ENCODE measurements at regions not wholly inside any gene's neighbourhood (a gene's known extent, or its start where the extent isn't known, plus 50 kb on each side); places are given as distances from the start of the nearest gene placed in this dataset.

GRCh38 chr16:73286346-73287267, 238.7 kb upstream of the ZFHX3 start:
- intact Hi-C loops (cut with DNase I) = no loop called here
- H3K9me3 ChIP-seq (ENCODE audit: control insufficient read depth, low read length) = no peaks in the 10 kb centered on the region
- H3K36me3 ChIP-seq (ENCODE audit: control insufficient read depth in 1 of 2, insufficient read depth in 2 of 2, low read length in 1 of 2) = no peaks in the 10 kb centered on the region
- no peak overlapping the region for H3K4me3 ChIP-seq (ENCODE audit: low read length in 2 of 2)
- H3K27ac ChIP-seq (ENCODE audit: low read depth in 1 of 2, low read length in 2 of 2) = no peak overlapping the region
- no peaks in the 10 kb centered on the region for H3K27me3 ChIP-seq (ENCODE audit: control insufficient read depth in 1 of 2, insufficient read depth in 2 of 2, low read length in 1 of 2)
- ATAC-seq (ENCODE audit: low FRiP score) = peak; percentile 27
- H3K4me1 ChIP-seq (ENCODE audit: control insufficient read depth in 1 of 2, insufficient read depth in 2 of 2, low read length in 2 of 2) = no peaks in the 10 kb centered on the region
- no peak for DNase-seq
- 88 to 89% methylated on average over 13 to 14 of the region's 14 CpGs for WGBS, 2 donors

- H3K9me3 ChIP-seq (ENCODE audit: control insufficient read depth, low read length) = no peaks in the 10 kb centered on the region
- no peak overlapping the region for H3K27ac ChIP-seq (ENCODE audit: low read depth in 1 of 2, low read length in 2 of 2)
- ATAC-seq (ENCODE audit: low FRiP score) (no peak), DNase-seq (no peak)
- WGBS, 2 donors = 21 to 31% methylated on average over 15 of the region's 15 CpGs
- no peaks in the 10 kb centered on the region for H3K36me3 ChIP-seq (ENCODE audit: control insufficient read depth in 1 of 2, insufficient read depth in 2 of 2, low read length in 1 of 2)
- no peaks in the 10 kb centered on the region for H3K27me3 ChIP-seq (ENCODE audit: control insufficient read depth in 1 of 2, insufficient read depth in 2 of 2, low read length in 1 of 2)
- intact Hi-C loops (cut with DNase I) = no loop called here
- no peaks in the 10 kb centered on the region for H3K4me1 ChIP-seq (ENCODE audit: control insufficient read depth in 1 of 2, insufficient read depth in 2 of 2, low read length in 2 of 2)
- H3K4me3 ChIP-seq (ENCODE audit: low read length in 2 of 2) = no peak overlapping the region
Observed at GRCh38 chr16:73285436-73286201, 237.7 kb upstream of the ZFHX3 start.

GRCh38 chr16:73280388-73280787, 232.5 kb upstream of the ZFHX3 start:
- ATAC-seq (ENCODE audit: low FRiP score) = no peak
- intact Hi-C loops (cut with DNase I) = no loop called here
- no peaks in the 10 kb centered on the region for H3K9me3 ChIP-seq (ENCODE audit: control insufficient read depth, low read length)
- H3K27me3 ChIP-seq (ENCODE audit: control insufficient read depth in 1 of 2, insufficient read depth in 2 of 2, low read length in 1 of 2) = no peaks in the 10 kb centered on the region
- DNase-seq = no peak
- H3K4me1 ChIP-seq (ENCODE audit: control insufficient read depth in 1 of 2, insufficient read depth in 2 of 2, low read length in 2 of 2) = no peaks in the 10 kb centered on the region
- H3K36me3 ChIP-seq (ENCODE audit: control insufficient read depth in 1 of 2, insufficient read depth in 2 of 2, low read length in 1 of 2) = no peaks in the 10 kb centered on the region
- H3K27ac ChIP-seq (ENCODE audit: low read depth in 1 of 2, low read length in 2 of 2) = no peak overlapping the region
- WGBS, 2 donors = 94 to 96% methylated on average over 2 of the region's 2 CpGs
- H3K4me3 ChIP-seq (ENCODE audit: low read length in 2 of 2) = no peak overlapping the region

GRCh38 chr16:73279451-73279850, 231.5 kb upstream of the ZFHX3 start:
- no peaks in the 10 kb centered on the region for H3K9me3 ChIP-seq (ENCODE audit: control insufficient read depth, low read length)
- no peaks in the 10 kb centered on the region for H3K36me3 ChIP-seq (ENCODE audit: control insufficient read depth in 1 of 2, insufficient read depth in 2 of 2, low read length in 1 of 2)
- ATAC-seq (ENCODE audit: low FRiP score) (no peak), DNase-seq (no peak)
- intact Hi-C loops (cut with DNase I) = no loop called here
- no peak overlapping the region for H3K4me3 ChIP-seq (ENCODE audit: low read length in 2 of 2)
- H3K27ac ChIP-seq (ENCODE audit: low read depth in 1 of 2, low read length in 2 of 2) = no peak overlapping the region
- 55 to 68% methylated on average over 3 of the region's 3 CpGs for WGBS, 2 donors
- H3K27me3 ChIP-seq (ENCODE audit: control insufficient read depth in 1 of 2, insufficient read depth in 2 of 2, low read length in 1 of 2) = no peaks in the 10 kb centered on the region
- H3K4me1 ChIP-seq (ENCODE audit: control insufficient read depth in 1 of 2, insufficient read depth in 2 of 2, low read length in 2 of 2) = no peaks in the 10 kb centered on the region

GRCh38 chr16:73277071-73277470, 229.1 kb upstream of the ZFHX3 start:
- no peaks in the 10 kb centered on the region for H3K4me1 ChIP-seq (ENCODE audit: control insufficient read depth in 1 of 2, insufficient read depth in 2 of 2, low read length in 2 of 2)
- H3K4me3 ChIP-seq (ENCODE audit: low read length in 2 of 2) = no peak overlapping the region
- no peaks in the 10 kb centered on the region for H3K9me3 ChIP-seq (ENCODE audit: control insufficient read depth, low read length)
- ATAC-seq (ENCODE audit: low FRiP score) = no peak
- 23 to 36% methylated on average over 5 of the region's 5 CpGs for WGBS, 2 donors
- intact Hi-C loops (cut with DNase I) = no loop called here
- H3K36me3 ChIP-seq (ENCODE audit: control insufficient read depth in 1 of 2, insufficient read depth in 2 of 2, low read length in 1 of 2) = no peaks in the 10 kb centered on the region
- no peak overlapping the region for H3K27ac ChIP-seq (ENCODE audit: low read depth in 1 of 2, low read length in 2 of 2)
- DNase-seq = no peak
- no peaks in the 10 kb centered on the region for H3K27me3 ChIP-seq (ENCODE audit: control insufficient read depth in 1 of 2, insufficient read depth in 2 of 2, low read length in 1 of 2)

- H3K27ac ChIP-seq (ENCODE audit: low read depth in 1 of 2, low read length in 2 of 2) = no peak overlapping the region
- H3K36me3 ChIP-seq (ENCODE audit: control insufficient read depth in 1 of 2, insufficient read depth in 2 of 2, low read length in 1 of 2) = no peaks in the 10 kb centered on the region
- no peak for DNase-seq
- no peaks in the 10 kb centered on the region for H3K9me3 ChIP-seq (ENCODE audit: control insufficient read depth, low read length)
- no peak for ATAC-seq (ENCODE audit: low FRiP score)
- H3K4me1 ChIP-seq (ENCODE audit: control insufficient read depth in 1 of 2, insufficient read depth in 2 of 2, low read length in 2 of 2) = no peaks in the 10 kb centered on the region
- H3K27me3 ChIP-seq (ENCODE audit: control insufficient read depth in 1 of 2, insufficient read depth in 2 of 2, low read length in 1 of 2) = peaks cover 0 to 2% of the 10 kb centered on the region in 2 donors
- WGBS, 2 donors = 85 to 93% methylated on average over 2 of the region's 2 CpGs
- intact Hi-C loops (cut with DNase I) = no loop called here
- no peak overlapping the region for H3K4me3 ChIP-seq (ENCODE audit: low read length in 2 of 2)
Observed at GRCh38 chr16:73275448-73275847, 227.5 kb upstream of the ZFHX3 start.

- Histone ChIP-seq H3K4me1 (ENCODE audit: control insufficient read depth in 1 of 2, insufficient read depth in 2 of 2, low read length in 2 of 2) (no peaks in the 10 kb centered on the region), H3K36me3 (ENCODE audit: control insufficient read depth in 1 of 2, insufficient read depth in 2 of 2, low read length in 1 of 2) (no peaks in the 10 kb centered on the region), H3K9me3 (ENCODE audit: control insufficient read depth, low read length) (no peaks in the 10 kb centered on the region), H3K27ac (ENCODE audit: low read depth in 1 of 2, low read length in 2 of 2) (no peak overlapping the region), H3K4me3 (ENCODE audit: low read length in 2 of 2) (no peak overlapping the region), H3K27me3 (ENCODE audit: control insufficient read depth in 1 of 2, insufficient read depth in 2 of 2, low read length in 1 of 2) (peaks cover 0 to 2% of the 10 kb centered on the region in 2 donors)
- ATAC-seq (ENCODE audit: low FRiP score) = no peak
- WGBS, 2 donors = 76 to 82% methylated on average over 5 of the region's 5 CpGs
- DNase-seq = no peak
- intact Hi-C loops (cut with DNase I) = no loop called here
Observed at GRCh38 chr16:73275024-73275423, 227.1 kb upstream of the ZFHX3 start.

- DNase-seq = no peak
- H3K27ac ChIP-seq (ENCODE audit: low read depth in 1 of 2, low read length in 2 of 2) = no peak overlapping the region
- intact Hi-C loops (cut with DNase I) = no loop called here
- peaks cover 0 to 2% of the 10 kb centered on the region in 2 donors for H3K27me3 ChIP-seq (ENCODE audit: control insufficient read depth in 1 of 2, insufficient read depth in 2 of 2, low read length in 1 of 2)
- H3K36me3 ChIP-seq (ENCODE audit: control insufficient read depth in 1 of 2, insufficient read depth in 2 of 2, low read length in 1 of 2) = no peaks in the 10 kb centered on the region
- no peak overlapping the region for H3K4me3 ChIP-seq (ENCODE audit: low read length in 2 of 2)
- H3K9me3 ChIP-seq (ENCODE audit: control insufficient read depth, low read length) = no peaks in the 10 kb centered on the region
- WGBS, 2 donors = 97 to 99% methylated on average over 1 of the region's 1 CpG
- no peaks in the 10 kb centered on the region for H3K4me1 ChIP-seq (ENCODE audit: control insufficient read depth in 1 of 2, insufficient read depth in 2 of 2, low read length in 2 of 2)
- no peak for ATAC-seq (ENCODE audit: low FRiP score)
Observed at GRCh38 chr16:73274140-73274539, 226.2 kb upstream of the ZFHX3 start.

Data from aorta (tissue), 5 donors.